Dendritic cell treated with granulocyte-macrophage colony-stimulating factor and Interleukin-4, amounts not matched to agents 40 ng/mL and 50 ng/mL, for 4 days (primary cell): ENCODE measurements at regions not wholly inside any gene's neighbourhood (a gene's known extent, or its start where the extent isn't known, plus 50 kb on each side); places are given as distances from the start of the nearest gene placed in this dataset.

Source experiments
- H3K27ac Mint-ChIP-seq: one replicate; pipeline ENCODE4 v1.8.0; 2022; ENCODE audit warnings: mild to moderate bottlenecking, mixed read lengths
- H3K27me3 Mint-ChIP-seq: one replicate; pipeline ENCODE4 v1.8.0; 2022; ENCODE audit warnings: mild to moderate bottlenecking, mixed read lengths
- H3K36me3 Mint-ChIP-seq: one replicate; pipeline ENCODE4 v1.8.0; 2022; ENCODE audit warnings: low read depth, mixed read lengths
- H3K4me1 Mint-ChIP-seq: one replicate; pipeline ENCODE4 v1.8.0; 2022; ENCODE audit warnings: low read depth, mixed read lengths
- H3K4me3 Mint-ChIP-seq: one replicate; pipeline ENCODE4 v1.8.0; 2022; ENCODE audit warnings: mild to moderate bottlenecking, moderate library complexity, mixed read lengths
- H3K9me3 Mint-ChIP-seq: one replicate; pipeline ENCODE4 v1.8.0; 2022; ENCODE audit warnings: mixed read lengths
- intact Hi-C: fragments of 100-400 bp; cut with micrococcal nuclease; formaldehyde crosslinking; loops from one replicate; pipeline ENCODE4 v1.15.0; 2022

GRCh38 chr2:107757223-107757622 is 69.5 kb upstream of the RGPD4 start:
- H3K36me3 Mint-ChIP-seq: no peaks in the 10 kb centered on the region
- H3K9me3 Mint-ChIP-seq: peaks cover 38% of the 10 kb centered on the region
- no peaks in the 10 kb centered on the region for H3K4me1 Mint-ChIP-seq
- intact Hi-C loops: no loop called here
- no peak overlapping the region for H3K27ac Mint-ChIP-seq
- no peaks in the 10 kb centered on the region for H3K27me3 Mint-ChIP-seq
- H3K4me3 Mint-ChIP-seq: no peak overlapping the region

GRCh38 chr2:107760620-107761364 is 65.9 kb upstream of the RGPD4 start:
- H3K27me3 Mint-ChIP-seq: no peaks in the 10 kb centered on the region
- intact Hi-C loops: no loop called here
- no peak overlapping the region for H3K4me3 Mint-ChIP-seq
- peaks cover 36% of the 10 kb centered on the region for H3K9me3 Mint-ChIP-seq
- no peaks in the 10 kb centered on the region for H3K36me3 Mint-ChIP-seq
- H3K4me1 Mint-ChIP-seq: no peaks in the 10 kb centered on the region
- no peak overlapping the region for H3K27ac Mint-ChIP-seq

GRCh38 chr2:107772353-107772752 is 54.3 kb upstream of the RGPD4 start:
- intact Hi-C loops: no loop called here
- Mint-ChIP-seq H3K27ac (no peak overlapping the region), H3K36me3 (no peaks in the 10 kb centered on the region), H3K4me1 (no peaks in the 10 kb centered on the region), H3K27me3 (no peaks in the 10 kb centered on the region), H3K9me3 (no peaks in the 10 kb centered on the region), H3K4me3 (no peak overlapping the region)

- no peak overlapping the region for H3K27ac Mint-ChIP-seq
- H3K36me3 Mint-ChIP-seq: no peaks in the 10 kb centered on the region
- H3K9me3 Mint-ChIP-seq: no peaks in the 10 kb centered on the region
- no peaks in the 10 kb centered on the region for H3K27me3 Mint-ChIP-seq
- no peak overlapping the region for H3K4me3 Mint-ChIP-seq
- intact Hi-C loops: no loop called here
- no peaks in the 10 kb centered on the region for H3K4me1 Mint-ChIP-seq
Observed at GRCh38 chr2:107775211-107775610, 51.5 kb upstream of the RGPD4 start.

- Mint-ChIP-seq H3K4me3 (no peak overlapping the region), H3K4me1 (no peaks in the 10 kb centered on the region), H3K27me3 (no peaks in the 10 kb centered on the region), H3K9me3 (no peaks in the 10 kb centered on the region), H3K27ac (no peak overlapping the region), H3K36me3 (no peaks in the 10 kb centered on the region)
- intact Hi-C loops: no loop called here
Observed at GRCh38 chr2:107775791-107776190, 50.9 kb upstream of the RGPD4 start.

- Mint-ChIP-seq H3K27me3 (no peaks in the 10 kb centered on the region), H3K27ac (no peak overlapping the region), H3K4me1 (no peaks in the 10 kb centered on the region), H3K36me3 (no peaks in the 10 kb centered on the region), H3K4me3 (no peak overlapping the region), H3K9me3 (no peaks in the 10 kb centered on the region)
- intact Hi-C loops: no loop called here
Observed at GRCh38 chr2:107776362-107776761, 50.3 kb upstream of the RGPD4 start.
